GM12878 (cell line): ENCODE measurements at regions not wholly inside any gene's neighbourhood (a gene's known extent, or its start where the extent isn't known, plus 50 kb on each side); places are given as distances from the start of the nearest gene placed in this dataset.

Experiments
- ATAC-seq: fragments of 200-7000 bp; cut with Tn5 transposase; 3 replicates; pipeline ENCODE4 v1.9.1; 2020; ENCODE audit warnings: mild to moderate bottlenecking, moderate library complexity
- BruUV-seq: library from RNA; stranded (reverse); fragments of 400-500 nt; replicated peaks from 2 replicates; lab custom pipeline; 2021; lab: Mats Ljungman, UMichigan
- CTCF ChIA-PET: fragments of 300-600 bp; sonication (Branson Sonifier 250); formaldehyde crosslinking; extraction: SDS; loops from one replicate; lab custom pipeline; 2021; ENCODE audit warnings: inconsistent platforms; lab: Yijun Ruan, JAX
- POLR2A ChIA-PET: fragments of 350-600 bp; formaldehyde crosslinking; extraction: SDS; loops from one replicate; lab custom pipeline; 2021; ENCODE audit warnings: inconsistent platforms; lab: Charles Lee
- RAD21 ChIA-PET: fragments of 300-600 bp; sonication (Branson Sonifier 250); formaldehyde crosslinking; loops from one replicate; lab custom pipeline; 2023; ENCODE audit warnings: antibody characterized with exemption; ENCODE audit not compliant: unreplicated experiment; lab: Charles Lee
- SMC1A ChIA-PET: fragments of 300-600 bp; sonication (Branson Sonifier 250); formaldehyde crosslinking; loops from one replicate; lab custom pipeline; 2023; ENCODE audit not compliant: unreplicated experiment, uncharacterized antibody; lab: Charles Lee
- DNase-seq: peaks from one replicate; pipeline ENCODE4 v3.0.0-alpha.2; 2011; ENCODE audit warnings: low read depth, low spot score
- FAIRE-seq: peaks from 3 replicates; lab custom pipeline; 2011; peaks lifted over from hg19 to GRCh38; lab: Jason Lieb, UNC
- H2AFZ ChIP-seq: 2 replicates; pipeline ENCODE4 v1.6.0; 2011; ENCODE audit warnings: low read depth, low read length, control low read depth; ENCODE audit not compliant: control insufficient read depth
- H3K27ac ChIP-seq: 2 replicates; pipeline ENCODE4 v1.5.1; 2011; ENCODE audit warnings: control low read depth; ENCODE audit not compliant: control insufficient read depth, insufficient read depth
- H3K27me3 ChIP-seq, 2 experiments: replicated peaks in 1 of 2; 2 replicates each; pipeline versions ENCODE4 v1.6.0 to v1.6.1; 2011; ENCODE audit warnings: low read length in 1 of 2; ENCODE audit not compliant: control insufficient read depth in 2 of 2, insufficient read depth in 2 of 2
- H3K36me3 ChIP-seq, 2 experiments: 2 replicates each; pipeline ENCODE4 v1.5.1; 2011; ENCODE audit warnings: low read length in 1 of 2; ENCODE audit not compliant: control insufficient read depth in 2 of 2, insufficient read depth in 2 of 2
- H3K4me1 ChIP-seq: 2 replicates; pipeline ENCODE4 v1.6.1; 2011; ENCODE audit warnings: mild to moderate bottlenecking, low read length, moderate library complexity, mixed read lengths; ENCODE audit not compliant: control insufficient read depth, insufficient read depth
- H3K4me2 ChIP-seq: 2 replicates; pipeline ENCODE4 v1.6.0; 2011; ENCODE audit warnings: control low read depth; ENCODE audit not compliant: control insufficient read depth, insufficient read depth
- H3K4me3 ChIP-seq: fragments of 200-600 bp; sonication (generic); 2 replicates; pipeline ENCODE4 v1.5.1; 2016
- H3K79me2 ChIP-seq: 2 replicates; pipeline ENCODE4 v1.6.0; 2011; ENCODE audit warnings: low read length; ENCODE audit not compliant: control insufficient read depth, insufficient read depth
- H3K9ac ChIP-seq: 2 replicates; pipeline ENCODE4 v1.8.0; 2011; ENCODE audit warnings: low read length, control low read depth, mixed read lengths; ENCODE audit not compliant: control insufficient read depth, insufficient read depth
- H3K9me3 ChIP-seq: replicated peaks from 3 replicates; pipeline ENCODE4 v1.5.1; 2011; ENCODE audit warnings: mild to moderate bottlenecking, low read length; ENCODE audit not compliant: control insufficient read depth, insufficient read depth
- H4K20me1 ChIP-seq: 2 replicates; pipeline ENCODE4 v1.6.0; 2011; ENCODE audit not compliant: control insufficient read depth, insufficient read depth
- BMI1 ChIP-seq: fragments of 450-650 bp; IDR thresholded peaks from 2 replicates; pipeline ENCODE4 v1.6.1; 2016; ENCODE audit warnings: mild to moderate bottlenecking, moderate library complexity, borderline replicate concordance
- FOXK2 ChIP-seq: fragments of 450-650 bp; IDR thresholded peaks from 2 replicates; pipeline ENCODE4 v1.6.1; 2017; ENCODE audit warnings: mild to moderate bottlenecking, moderate library complexity
- HDGF ChIP-seq: fragments of 450-650 bp; IDR thresholded peaks from 2 replicates; pipeline ENCODE4 v1.6.1; 2016; ENCODE audit warnings: antibody characterized with exemption
- NFIC ChIP-seq: IDR thresholded peaks from 2 replicates; pipeline ENCODE4 v1.6.1; 2012; ENCODE audit warnings: low read depth, mild to moderate bottlenecking, inconsistent platforms, low read length, moderate library complexity
- PAX5 ChIP-seq: IDR thresholded peaks from 2 replicates; pipeline ENCODE4 v1.6.1; 2011; ENCODE audit warnings: low read depth, low read length, borderline replicate concordance
- POLR2AphosphoS2 ChIP-seq: IDR thresholded peaks from 2 replicates; pipeline ENCODE4 v1.6.1; 2011; ENCODE audit warnings: low read depth, mild to moderate bottlenecking, low read length, improper control_type of control experiment, moderate library complexity
- WGBS: methylation state at CpG from one replicate; pipeline ENCODE4 v1.1.6; 2016; ENCODE audit warnings: low lambda C conversion rate; ENCODE audit not compliant: insufficient replicate concordance, insufficient coverage; ENCODE audit errors: missing lambda C conversion rate; 5-methylcytosine and 5-hydroxymethylcytosine counted together
- in situ Hi-C: fragments of 300-500 bp; cut with MboI; formaldehyde crosslinking; loops from 9 replicates; pipeline ENCODE4 v1.14.3; 2018; ENCODE audit warnings: mixed read lengths
- intact Hi-C: fragments of 100-400 bp; cut with micrococcal nuclease; formaldehyde crosslinking; loops from one replicate; pipeline ENCODE4 v1.14.2; 2022; ENCODE audit not compliant: unreplicated experiment
- TF ChIP-seq, protein P1 (sequence below): fragments of 450-650 bp; IDR thresholded peaks from 2 replicates; pipeline ENCODE4 v1.6.1; 2016; ENCODE audit warnings: mild to moderate bottlenecking

DNA sequence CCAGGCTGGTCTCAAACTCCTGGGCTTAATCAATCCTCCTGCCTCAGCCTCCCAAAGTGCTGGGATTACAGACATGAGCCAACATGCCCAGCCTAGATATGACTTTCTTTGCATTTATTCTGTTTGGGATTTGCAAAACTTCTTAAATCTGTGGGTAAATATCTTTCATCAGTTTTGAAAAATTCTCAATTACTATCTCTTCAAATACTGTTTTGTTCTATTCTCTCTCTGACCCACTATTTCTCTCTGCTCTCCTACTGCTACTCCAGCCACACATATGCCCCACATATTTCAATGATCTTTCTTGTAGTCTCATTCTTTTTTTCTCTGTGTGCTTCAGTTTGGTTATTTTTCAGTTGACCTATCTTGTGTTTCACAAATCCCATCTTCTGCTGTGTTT lies 205.1 kb downstream of the CHIC2 start:
- no peaks in the 10 kb centered on the region for H3K27me3 ChIP-seq
- no peak overlapping the region for H3K27ac ChIP-seq
- no peak overlapping the region for H2AFZ ChIP-seq
- no peak for ATAC-seq
- no peak overlapping the region for H3K9ac ChIP-seq
- CTCF ChIA-PET: interaction anchor here (1.1 kb wide), 1 partner anchor 9 kb away, joined by 3 read pairs; no protein-coding TSS in a partner anchor
- DNase-seq: no peak
- no peak for TF ChIP-seq PAX5
- TF ChIP-seq HDGF: no peak
- RAD21 ChIA-PET: interaction anchor here (1.2 to 1.3 kb wide), 2 partner anchors 54 to 1314 kb away, joined by 3 read pairs; no protein-coding TSS in a partner anchor
- FAIRE-seq: no peak
- no peaks in the 10 kb centered on the region for H3K4me1 ChIP-seq
- no TSS peak for BruUV-seq
- no peaks in the 10 kb centered on the region for H3K9me3 ChIP-seq
- H3K36me3 ChIP-seq: no peaks in the 10 kb centered on the region
- no peaks in the 10 kb centered on the region for H3K79me2 ChIP-seq
- no peak overlapping the region for H3K4me3 ChIP-seq
- in situ Hi-C loops (no loop called here), intact Hi-C loops (no loop called here)
- no peak overlapping the region for H3K4me2 ChIP-seq
- no peaks in the 10 kb centered on the region for H4K20me1 ChIP-seq
- SMC1A ChIA-PET: interaction anchor here (0.6 kb wide), 1 partner anchor 533 kb away, joined by 3 read pairs; no protein-coding TSS in a partner anchor
- POLR2A ChIA-PET: no interaction called here

DNA sequence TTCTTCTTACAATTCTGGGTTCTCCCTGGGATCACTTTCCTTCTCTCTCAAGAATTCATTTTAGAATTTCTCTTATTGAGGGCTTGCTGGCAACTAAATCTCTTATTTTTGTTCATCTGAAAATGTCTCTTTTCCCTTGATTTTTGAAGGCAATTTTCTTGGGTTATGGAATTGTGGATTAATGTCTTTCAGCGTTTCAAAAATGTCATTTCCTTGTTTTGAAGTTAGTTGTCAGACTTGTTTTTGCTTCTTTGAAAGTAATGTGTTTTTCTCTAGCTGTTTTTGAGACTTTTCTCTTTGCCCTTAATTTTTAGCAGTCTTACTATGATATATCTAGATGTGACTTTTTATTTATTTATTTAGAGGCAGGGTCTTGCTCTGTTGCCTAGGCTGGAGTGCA lies 205.7 kb downstream of the CHIC2 start:
- FAIRE-seq (no peak), DNase-seq (no peak), ATAC-seq (no peak)
- WGBS: 0% methylated on average over 1 of the region's 1 CpG
- H3K27me3 ChIP-seq: no peaks in the 10 kb centered on the region
- no peaks in the 10 kb centered on the region for H4K20me1 ChIP-seq
- ChIA-PET SMC1A (interaction anchor here (0.6 kb wide), 1 partner anchor 533 kb away, joined by 3 read pairs; no protein-coding TSS in a partner anchor), RAD21 (interaction anchor here (1.2 kb wide), 1 partner anchor 54 kb away, joined by 3 read pairs; no protein-coding TSS in a partner anchor), CTCF (no interaction called here), POLR2A (no interaction called here)
- H3K4me2 ChIP-seq: no peak overlapping the region
- intact Hi-C loops (no loop called here), in situ Hi-C loops (no loop called here)
- H3K79me2 ChIP-seq: no peaks in the 10 kb centered on the region
- H2AFZ ChIP-seq: no peak overlapping the region
- no peaks in the 10 kb centered on the region for H3K4me1 ChIP-seq
- H3K9ac ChIP-seq: no peak overlapping the region
- H3K27ac ChIP-seq: no peak overlapping the region
- BruUV-seq: no TSS peak
- no peaks in the 10 kb centered on the region for H3K9me3 ChIP-seq
- TF ChIP-seq NFIC (no peak), BMI1 (no peak), POLR2AphosphoS2 (no peak), FOXK2 (no peak)
- TF ChIP-seq, protein P1, sequence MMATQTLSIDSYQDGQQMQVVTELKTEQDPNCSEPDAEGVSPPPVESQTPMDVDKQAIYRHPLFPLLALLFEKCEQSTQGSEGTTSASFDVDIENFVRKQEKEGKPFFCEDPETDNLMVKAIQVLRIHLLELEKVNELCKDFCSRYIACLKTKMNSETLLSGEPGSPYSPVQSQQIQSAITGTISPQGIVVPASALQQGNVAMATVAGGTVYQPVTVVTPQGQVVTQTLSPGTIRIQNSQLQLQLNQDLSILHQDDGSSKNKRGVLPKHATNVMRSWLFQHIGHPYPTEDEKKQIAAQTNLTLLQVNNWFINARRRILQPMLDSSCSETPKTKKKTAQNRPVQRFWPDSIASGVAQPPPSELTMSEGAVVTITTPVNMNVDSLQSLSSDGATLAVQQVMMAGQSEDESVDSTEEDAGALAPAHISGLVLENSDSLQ: no peak
- no peak overlapping the region for H3K4me3 ChIP-seq
- H3K36me3 ChIP-seq: no peaks in the 10 kb centered on the region
